ENCODE measurements at regions not wholly inside any gene's neighbourhood (a gene's known extent, or its start where the extent isn't known, plus 50 kb on each side); places are given as distances from the start of the nearest gene placed in this dataset.

DNA sequence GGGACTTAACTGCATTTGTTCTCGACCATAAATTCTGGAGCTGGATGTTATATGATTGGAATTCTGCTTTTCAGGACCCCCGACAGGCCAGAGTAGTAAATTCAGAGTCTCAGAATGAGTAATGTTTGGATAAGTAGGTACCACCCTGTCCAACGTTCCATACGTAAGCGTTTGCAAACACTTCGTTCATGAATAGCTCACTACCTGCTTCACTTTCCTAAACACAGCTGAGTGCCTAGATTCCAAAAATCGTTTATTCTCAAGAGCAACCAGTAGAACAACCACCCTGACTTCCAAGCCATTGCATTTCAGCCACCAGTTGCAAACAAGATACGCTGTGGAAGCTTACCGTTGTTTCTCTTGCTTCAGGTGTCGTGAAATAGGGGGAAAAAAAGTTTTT, 101.3 kb upstream of the DMRT1 start:
- TF ChIP-seq POLR2A (IDR thresholded peaks at IDR 0.05) (no peak), POLR2AphosphoS5 (IDR thresholded peaks at IDR 0.05) (no peak)
- TF ChIP-seq, protein P1, sequence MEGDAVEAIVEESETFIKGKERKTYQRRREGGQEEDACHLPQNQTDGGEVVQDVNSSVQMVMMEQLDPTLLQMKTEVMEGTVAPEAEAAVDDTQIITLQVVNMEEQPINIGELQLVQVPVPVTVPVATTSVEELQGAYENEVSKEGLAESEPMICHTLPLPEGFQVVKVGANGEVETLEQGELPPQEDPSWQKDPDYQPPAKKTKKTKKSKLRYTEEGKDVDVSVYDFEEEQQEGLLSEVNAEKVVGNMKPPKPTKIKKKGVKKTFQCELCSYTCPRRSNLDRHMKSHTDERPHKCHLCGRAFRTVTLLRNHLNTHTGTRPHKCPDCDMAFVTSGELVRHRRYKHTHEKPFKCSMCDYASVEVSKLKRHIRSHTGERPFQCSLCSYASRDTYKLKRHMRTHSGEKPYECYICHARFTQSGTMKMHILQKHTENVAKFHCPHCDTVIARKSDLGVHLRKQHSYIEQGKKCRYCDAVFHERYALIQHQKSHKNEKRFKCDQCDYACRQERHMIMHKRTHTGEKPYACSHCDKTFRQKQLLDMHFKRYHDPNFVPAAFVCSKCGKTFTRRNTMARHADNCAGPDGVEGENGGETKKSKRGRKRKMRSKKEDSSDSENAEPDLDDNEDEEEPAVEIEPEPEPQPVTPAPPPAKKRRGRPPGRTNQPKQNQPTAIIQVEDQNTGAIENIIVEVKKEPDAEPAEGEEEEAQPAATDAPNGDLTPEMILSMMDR (IDR thresholded peaks at IDR 0.05 in 8 of 11, conservative IDR thresholded peaks at IDR 0.05 in 3 of 11) = no peak
